ENCODE measurements at regions not wholly inside any gene's neighbourhood (a gene's known extent, or its start where the extent isn't known, plus 50 kb on each side); places are given as distances from the start of the nearest gene placed in this dataset.

DNA sequence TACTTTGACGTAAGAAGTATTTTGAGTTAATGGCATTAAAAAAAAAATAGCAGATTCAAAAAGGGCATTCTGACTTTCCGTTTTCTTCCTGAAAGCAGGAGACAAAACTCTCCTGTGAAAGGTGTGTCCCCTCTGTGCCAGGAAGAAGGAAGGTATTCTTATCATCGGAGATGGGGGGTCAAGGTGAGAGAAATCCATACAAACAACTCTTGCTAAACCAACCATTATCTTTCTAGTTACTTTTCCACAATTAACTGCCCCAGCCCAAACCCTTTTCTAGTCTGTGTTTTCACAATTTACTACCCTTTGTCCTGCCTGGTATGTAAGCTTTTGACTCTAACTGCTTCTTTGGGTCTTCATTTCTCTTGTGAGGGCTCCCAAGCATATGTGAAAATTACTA is 717.3 kb downstream of the EPM2A start:
- TF ChIP-seq, protein P1, sequence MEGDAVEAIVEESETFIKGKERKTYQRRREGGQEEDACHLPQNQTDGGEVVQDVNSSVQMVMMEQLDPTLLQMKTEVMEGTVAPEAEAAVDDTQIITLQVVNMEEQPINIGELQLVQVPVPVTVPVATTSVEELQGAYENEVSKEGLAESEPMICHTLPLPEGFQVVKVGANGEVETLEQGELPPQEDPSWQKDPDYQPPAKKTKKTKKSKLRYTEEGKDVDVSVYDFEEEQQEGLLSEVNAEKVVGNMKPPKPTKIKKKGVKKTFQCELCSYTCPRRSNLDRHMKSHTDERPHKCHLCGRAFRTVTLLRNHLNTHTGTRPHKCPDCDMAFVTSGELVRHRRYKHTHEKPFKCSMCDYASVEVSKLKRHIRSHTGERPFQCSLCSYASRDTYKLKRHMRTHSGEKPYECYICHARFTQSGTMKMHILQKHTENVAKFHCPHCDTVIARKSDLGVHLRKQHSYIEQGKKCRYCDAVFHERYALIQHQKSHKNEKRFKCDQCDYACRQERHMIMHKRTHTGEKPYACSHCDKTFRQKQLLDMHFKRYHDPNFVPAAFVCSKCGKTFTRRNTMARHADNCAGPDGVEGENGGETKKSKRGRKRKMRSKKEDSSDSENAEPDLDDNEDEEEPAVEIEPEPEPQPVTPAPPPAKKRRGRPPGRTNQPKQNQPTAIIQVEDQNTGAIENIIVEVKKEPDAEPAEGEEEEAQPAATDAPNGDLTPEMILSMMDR (IDR thresholded peaks at IDR 0.05; ENCODE audit: low read depth, low read length), result no peak

DNA sequence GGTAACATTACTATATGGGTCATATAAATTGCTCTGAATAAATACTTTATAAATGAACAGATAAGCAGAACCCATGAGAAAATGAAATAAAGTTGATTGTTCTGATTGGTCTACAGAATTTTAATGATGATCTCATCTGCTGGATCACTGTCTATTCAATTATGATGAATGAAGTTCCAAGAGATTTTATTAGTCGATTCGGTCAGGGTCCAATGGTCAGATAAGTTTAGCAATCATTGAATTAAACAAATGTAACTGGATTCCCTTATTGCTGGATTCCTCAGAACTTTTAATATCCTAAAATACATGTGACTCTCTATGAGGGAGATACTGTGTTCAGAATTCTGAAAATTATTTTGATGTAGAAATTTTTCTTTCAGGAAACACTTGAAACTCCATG is 715.2 kb downstream of the EPM2A start:
- TF ChIP-seq, protein P1 (IDR thresholded peaks at IDR 0.05; ENCODE audit: low read depth, low read length), result no peak
- no peak for DNase-seq (ENCODE audit: extremely low read depth, low read depth)

More for the DNA sequence above, 717.3 kb downstream of the EPM2A start:
- no peak for DNase-seq (ENCODE audit: extremely low read depth, low read depth)

DNA sequence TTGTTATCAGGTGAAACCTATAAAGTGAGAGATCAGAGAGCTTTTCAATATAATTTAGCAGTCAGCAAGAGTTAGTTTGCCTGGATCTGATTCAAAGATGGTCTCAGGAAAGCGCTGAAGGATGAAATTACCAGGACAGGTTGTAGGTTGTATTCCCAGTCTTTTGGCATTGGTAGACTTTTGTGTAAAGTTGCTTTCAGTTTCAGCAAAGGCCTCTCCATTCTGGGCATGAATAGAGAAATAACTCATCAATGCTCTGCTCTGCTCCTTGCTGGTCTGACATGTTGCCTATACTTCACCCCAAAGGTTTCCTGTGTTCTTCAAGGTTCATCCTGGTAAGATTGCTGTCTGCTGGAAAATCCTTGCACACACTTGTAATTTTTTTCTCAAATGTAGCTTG is 714.8 kb downstream of the EPM2A start:
- no peak for DNase-seq (ENCODE audit: extremely low read depth, low read depth)

DNA sequence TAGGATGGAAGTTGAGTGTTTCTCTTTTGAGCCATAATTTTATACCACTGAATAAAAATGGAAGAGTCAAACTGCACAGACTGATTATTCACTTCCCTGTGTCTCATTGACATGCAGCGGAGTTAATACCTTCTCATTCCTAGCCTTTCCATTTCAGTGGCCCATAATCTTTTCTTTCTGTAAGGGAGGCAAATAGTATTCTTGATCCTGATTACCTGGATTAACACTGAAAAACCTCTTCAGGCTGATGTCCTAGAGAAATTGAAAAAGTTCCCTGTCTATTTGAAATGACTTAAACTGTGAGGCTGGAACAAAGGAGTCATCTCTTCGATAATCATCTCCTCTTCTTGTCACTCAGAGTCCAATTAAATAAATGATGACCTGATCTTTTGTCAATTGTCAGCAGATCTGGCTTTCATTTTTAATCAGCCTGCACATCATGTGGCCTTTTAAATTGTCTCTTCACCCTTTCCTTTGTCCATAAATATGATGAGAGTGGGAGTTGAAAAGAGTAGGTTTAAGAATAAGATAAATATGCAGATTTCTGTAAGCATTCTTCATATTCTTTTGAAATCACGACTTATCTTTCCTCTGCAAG is 713.0 kb downstream of the EPM2A start:
- TF ChIP-seq, protein P1 (IDR thresholded peaks at IDR 0.05; ENCODE audit: low read depth, low read length), result no peak
- DNase-seq (ENCODE audit: extremely low read depth, low read depth), result no peak

More for the DNA sequence above, 714.8 kb downstream of the EPM2A start:
- TF ChIP-seq, protein P1 (IDR thresholded peaks at IDR 0.05; ENCODE audit: low read depth, low read length), result no peak

DNA sequence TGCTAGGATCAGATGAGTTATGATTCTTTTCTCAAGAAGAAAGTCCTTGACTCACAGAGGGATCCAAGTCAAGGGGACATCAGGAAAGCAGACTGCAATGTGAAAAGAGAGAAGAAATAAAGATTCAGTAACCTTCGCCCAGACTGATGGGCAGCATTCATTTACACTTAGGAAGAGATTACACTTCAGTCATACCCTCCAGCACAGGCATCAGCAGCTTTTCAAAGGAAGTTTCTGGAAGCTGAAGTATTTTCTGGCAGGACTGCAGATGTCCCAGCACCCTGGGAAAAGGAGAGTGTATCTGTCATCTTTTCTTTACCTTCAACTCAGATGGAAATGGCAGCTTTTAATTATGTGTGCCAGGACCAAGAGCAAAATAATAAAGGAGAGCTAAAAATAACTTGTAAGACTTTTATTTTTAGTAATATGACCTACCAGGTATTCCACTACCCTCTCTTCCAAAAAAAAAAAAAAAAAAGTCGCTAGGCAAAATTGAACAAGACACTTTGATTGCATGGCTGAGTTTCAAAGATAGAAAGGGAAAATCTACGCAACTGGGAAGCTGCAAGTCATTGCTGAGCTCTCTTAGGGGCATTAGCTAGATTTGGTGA is 712.1 kb downstream of the EPM2A start:
- DNase-seq (ENCODE audit: extremely low read depth, low read depth), result no peak
- TF ChIP-seq, protein P1 (IDR thresholded peaks at IDR 0.05; ENCODE audit: low read depth, low read length), result no peak

DNA sequence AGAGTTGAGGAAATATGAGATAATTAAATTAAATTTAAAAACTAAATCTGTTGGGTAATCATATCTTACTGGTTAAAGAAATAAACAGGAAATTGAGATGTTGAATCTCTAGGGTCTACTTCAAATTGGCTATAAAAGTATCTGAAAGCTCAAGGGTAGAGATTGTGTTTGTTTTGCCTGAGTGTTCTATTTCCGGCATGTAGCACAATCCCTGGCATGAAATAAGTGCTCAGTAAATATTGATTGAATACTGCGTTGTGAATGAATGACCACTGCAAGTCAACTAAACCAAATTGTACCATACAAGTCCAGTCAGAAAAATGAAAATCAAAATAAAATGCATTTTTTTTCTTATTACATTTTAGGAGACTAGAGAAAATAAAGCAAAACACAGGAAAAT is 709.8 kb downstream of the EPM2A start:
- TF ChIP-seq, protein P1 (IDR thresholded peaks at IDR 0.05; ENCODE audit: low read depth, low read length), result no peak
- no peak for DNase-seq (ENCODE audit: extremely low read depth, low read depth)

DNA sequence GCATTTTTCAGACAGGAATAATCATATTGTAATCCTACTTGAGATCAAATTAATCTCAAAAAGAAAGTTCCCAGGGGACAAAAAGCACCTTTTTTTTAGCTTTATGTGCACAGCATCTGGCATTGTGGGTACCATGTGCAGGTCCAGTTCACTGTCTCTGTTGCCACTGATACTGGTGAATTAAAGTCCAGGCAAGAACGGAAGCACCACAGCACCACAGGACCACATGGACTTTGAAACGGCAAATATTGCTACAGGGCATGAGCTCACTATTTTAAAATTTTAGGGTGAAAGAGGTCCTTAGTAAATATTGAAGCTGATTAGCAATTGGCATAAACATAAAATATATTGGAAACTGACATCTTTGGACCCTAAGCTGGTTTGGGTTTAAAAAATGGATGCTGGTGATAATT is 709.0 kb downstream of the EPM2A start:
- TF ChIP-seq, protein P1 (IDR thresholded peaks at IDR 0.05; ENCODE audit: low read depth, low read length), result no peak
- DNase-seq (ENCODE audit: extremely low read depth, low read depth), result no peak

Measured in AG09319 (cell line).